ENCODE measurements at regions not wholly inside any gene's neighbourhood (a gene's known extent, or its start where the extent isn't known, plus 50 kb on each side); places are given as distances from the start of the nearest gene placed in this dataset.

DNA sequence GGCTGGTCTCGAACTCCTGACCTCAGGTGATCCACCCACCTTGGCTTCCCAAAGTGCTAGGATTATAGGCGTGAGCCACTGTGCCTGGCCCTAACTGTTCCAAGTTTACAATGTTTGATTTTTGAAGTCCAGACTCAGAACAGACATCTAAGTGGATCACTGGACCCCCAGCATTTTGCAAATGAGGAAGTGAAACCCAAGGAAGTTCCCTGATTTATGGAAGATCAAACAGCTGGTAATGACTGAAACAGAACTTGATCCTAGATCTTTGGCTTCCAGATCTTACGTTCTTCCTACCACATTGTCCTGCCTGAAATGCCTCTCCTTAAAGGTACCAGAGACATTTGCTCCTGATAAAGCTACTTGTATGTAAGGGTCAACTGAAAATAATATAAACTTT lies 58.3 kb upstream of the NCOA1 start:
- Histone ChIP-seq H3K9me3 (no peaks in the 10 kb centered on the region), H3K27me3 (no peaks in the 10 kb centered on the region), H3K27ac (no peak overlapping the region), H3K4me1 (peaks cover 16% of the 10 kb centered on the region), H3K4me3 (no peak overlapping the region), H3K36me3 (no peaks in the 10 kb centered on the region)
- TF ChIP-seq POLR2AphosphoS5 (IDR thresholded peaks at IDR 0.05; ENCODE audit: insufficient read depth in 1 of 2, low read depth in 1 of 2) = no peak
- TF ChIP-seq POLR2A (IDR thresholded peaks at IDR 0.05) = no peak
- TF ChIP-seq, protein P1, sequence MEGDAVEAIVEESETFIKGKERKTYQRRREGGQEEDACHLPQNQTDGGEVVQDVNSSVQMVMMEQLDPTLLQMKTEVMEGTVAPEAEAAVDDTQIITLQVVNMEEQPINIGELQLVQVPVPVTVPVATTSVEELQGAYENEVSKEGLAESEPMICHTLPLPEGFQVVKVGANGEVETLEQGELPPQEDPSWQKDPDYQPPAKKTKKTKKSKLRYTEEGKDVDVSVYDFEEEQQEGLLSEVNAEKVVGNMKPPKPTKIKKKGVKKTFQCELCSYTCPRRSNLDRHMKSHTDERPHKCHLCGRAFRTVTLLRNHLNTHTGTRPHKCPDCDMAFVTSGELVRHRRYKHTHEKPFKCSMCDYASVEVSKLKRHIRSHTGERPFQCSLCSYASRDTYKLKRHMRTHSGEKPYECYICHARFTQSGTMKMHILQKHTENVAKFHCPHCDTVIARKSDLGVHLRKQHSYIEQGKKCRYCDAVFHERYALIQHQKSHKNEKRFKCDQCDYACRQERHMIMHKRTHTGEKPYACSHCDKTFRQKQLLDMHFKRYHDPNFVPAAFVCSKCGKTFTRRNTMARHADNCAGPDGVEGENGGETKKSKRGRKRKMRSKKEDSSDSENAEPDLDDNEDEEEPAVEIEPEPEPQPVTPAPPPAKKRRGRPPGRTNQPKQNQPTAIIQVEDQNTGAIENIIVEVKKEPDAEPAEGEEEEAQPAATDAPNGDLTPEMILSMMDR (IDR thresholded peaks at IDR 0.05) = no peak
- DNase-seq (ENCODE audit: extremely low spot score in 2 of 2) = no peak
- intact Hi-C loops (cut with DNase I) = loop anchor here (10.0 kb wide), 1 partner anchor 62 kb away; the partner anchor contains the start of gene NCOA1

DNA sequence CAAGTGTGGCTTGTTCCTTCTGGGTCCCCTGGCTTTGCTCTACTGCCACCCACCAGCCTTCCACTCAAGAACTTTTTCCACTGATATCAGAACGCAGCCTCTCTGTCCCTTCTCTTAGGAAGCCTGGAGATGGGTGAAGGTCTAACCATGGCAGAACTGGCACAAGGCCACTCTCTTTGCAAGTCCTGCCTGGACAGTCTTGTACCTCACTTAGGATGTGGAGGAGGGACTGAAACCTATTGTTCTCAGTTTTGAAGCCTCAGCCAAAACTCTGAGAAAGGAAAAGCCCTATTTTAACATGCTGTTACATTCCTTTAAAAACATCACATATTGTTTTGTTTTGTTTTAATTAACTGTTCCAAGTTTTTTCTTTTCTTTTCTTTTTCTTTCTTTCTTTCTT lies 58.9 kb upstream of the NCOA1 start:
- no peak overlapping the region for H3K27ac ChIP-seq
- H3K9me3 ChIP-seq = no peaks in the 10 kb centered on the region
- DNase-seq (ENCODE audit: extremely low spot score in 2 of 2) = no peak
- H3K4me1 ChIP-seq = peaks cover 16% of the 10 kb centered on the region
- intact Hi-C loops (cut with DNase I) = loop anchor here (10.0 kb wide), 1 partner anchor 63 kb away; the partner anchor contains the start of gene NCOA1
- H3K36me3 ChIP-seq = no peaks in the 10 kb centered on the region
- no peaks in the 10 kb centered on the region for H3K27me3 ChIP-seq
- TF ChIP-seq, protein P1 (IDR thresholded peaks at IDR 0.05) = no peak
- no peak for TF ChIP-seq POLR2A (IDR thresholded peaks at IDR 0.05)
- no peak for TF ChIP-seq POLR2AphosphoS5 (IDR thresholded peaks at IDR 0.05; ENCODE audit: insufficient read depth in 1 of 2, low read depth in 1 of 2)
- no peak overlapping the region for H3K4me3 ChIP-seq

DNA sequence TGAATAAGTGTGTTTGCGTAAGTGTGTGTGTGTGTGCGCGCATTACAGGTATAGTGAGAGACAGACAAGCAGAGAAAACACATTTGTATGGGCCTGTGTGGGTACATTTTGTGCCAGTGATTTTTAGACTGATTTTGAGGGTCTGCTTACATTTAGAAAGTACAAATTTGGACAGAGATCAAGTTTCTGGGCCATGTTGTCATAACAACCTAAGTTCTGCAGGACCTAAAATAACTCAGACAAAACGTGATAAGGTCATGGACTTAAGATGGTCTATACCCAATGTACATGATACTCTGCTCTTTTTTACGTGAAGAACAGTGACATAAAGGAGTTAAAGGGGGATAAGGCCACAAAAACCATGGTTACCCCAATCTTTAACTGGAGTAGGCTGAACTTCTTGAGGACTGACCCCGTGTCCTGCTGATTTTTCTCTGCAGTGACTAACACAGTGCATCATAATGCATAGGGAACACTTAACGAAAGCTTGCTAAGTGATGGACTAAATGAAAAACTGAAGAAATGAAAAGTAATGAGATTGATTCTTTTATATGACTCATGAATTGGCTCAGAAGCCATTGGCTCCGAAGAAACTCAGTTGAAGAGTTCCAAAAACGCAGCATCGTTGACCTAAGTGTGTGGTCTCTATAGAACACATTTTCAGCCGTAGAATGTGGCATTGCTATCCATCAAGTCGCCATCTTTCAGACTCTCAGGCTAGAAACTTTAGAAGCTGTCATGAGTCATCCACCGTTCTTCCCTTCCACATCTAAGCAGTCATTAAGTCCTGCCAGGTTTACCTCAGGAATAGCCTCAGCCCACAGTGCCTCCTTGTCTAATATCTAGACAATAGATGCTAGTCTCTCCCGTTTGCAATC lies 61.6 kb upstream of the NCOA1 start:
- no peak overlapping the region for H3K4me3 ChIP-seq
- H3K4me1 ChIP-seq = no peaks in the 10 kb centered on the region
- no peak overlapping the region for H3K27ac ChIP-seq
- H3K9me3 ChIP-seq = no peaks in the 10 kb centered on the region
- H3K36me3 ChIP-seq = no peaks in the 10 kb centered on the region
- intact Hi-C loops (cut with DNase I) = loop anchor here (10.0 kb wide), 1 partner anchor 65 kb away; the partner anchor contains the start of gene NCOA1
- no peaks in the 10 kb centered on the region for H3K27me3 ChIP-seq
- DNase-seq (ENCODE audit: extremely low spot score in 2 of 2) = no peak
- TF ChIP-seq POLR2AphosphoS5 (IDR thresholded peaks at IDR 0.05; ENCODE audit: insufficient read depth in 1 of 2, low read depth in 1 of 2) (no peak), POLR2A (IDR thresholded peaks at IDR 0.05) (no peak)
- TF ChIP-seq, protein P1 (IDR thresholded peaks at IDR 0.05) = no peak

DNA sequence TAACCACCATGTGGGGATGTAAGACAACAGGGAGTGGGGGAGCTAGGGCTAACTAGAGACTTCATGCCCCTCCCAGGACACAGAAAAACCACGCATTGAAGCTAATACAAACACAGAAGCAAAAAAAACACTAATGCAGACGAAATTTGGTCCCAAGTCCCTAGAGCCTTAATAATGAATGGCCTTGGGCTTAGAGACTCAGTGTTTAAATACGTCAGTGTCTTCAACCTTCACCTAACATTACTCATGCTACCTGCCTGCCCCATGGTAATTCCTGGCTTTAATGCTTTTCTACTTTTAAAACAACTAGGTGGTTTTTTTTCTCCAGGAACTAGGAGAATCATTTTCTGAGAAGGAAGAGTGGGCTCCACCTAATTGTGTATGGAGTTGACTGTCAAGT lies 64.1 kb upstream of the ITSN2 start:
- Histone ChIP-seq H3K9me3 (no peaks in the 10 kb centered on the region), H3K4me3 (no peak overlapping the region), H3K36me3 (no peaks in the 10 kb centered on the region), H3K27me3 (no peaks in the 10 kb centered on the region), H3K27ac (no peak overlapping the region), H3K4me1 (no peaks in the 10 kb centered on the region)
- intact Hi-C loops (cut with DNase I) = no loop called here
- TF ChIP-seq POLR2A (IDR thresholded peaks at IDR 0.05) = no peak
- TF ChIP-seq, protein P1 (IDR thresholded peaks at IDR 0.05) = no peak
- TF ChIP-seq POLR2AphosphoS5 (IDR thresholded peaks at IDR 0.05; ENCODE audit: insufficient read depth in 1 of 2, low read depth in 1 of 2) = no peak
- DNase-seq (ENCODE audit: extremely low spot score in 2 of 2) = no peak

DNA sequence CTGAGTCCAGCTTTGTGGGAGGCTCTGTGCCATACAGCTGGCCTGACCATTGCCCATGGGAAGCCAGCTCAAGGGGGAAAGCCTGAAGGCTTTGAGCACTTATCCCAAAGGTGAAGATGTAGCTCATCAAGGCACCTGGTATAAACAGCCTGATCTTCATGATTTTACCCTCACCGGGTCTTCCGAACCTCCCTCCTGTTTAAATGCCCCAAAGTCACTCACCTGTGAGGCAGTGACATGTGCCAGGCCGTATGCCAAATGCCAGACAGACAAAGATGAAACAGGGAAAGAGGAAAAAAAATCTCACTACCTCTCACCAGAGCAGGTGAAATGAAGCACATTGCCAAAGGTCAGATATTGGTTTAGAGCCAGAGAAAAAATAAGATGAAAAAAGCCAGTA lies 62.8 kb upstream of the ITSN2 start:
- Histone ChIP-seq H3K4me1 (no peaks in the 10 kb centered on the region), H3K9me3 (no peaks in the 10 kb centered on the region), H3K27me3 (no peaks in the 10 kb centered on the region), H3K4me3 (no peak overlapping the region), H3K27ac (no peak overlapping the region), H3K36me3 (no peaks in the 10 kb centered on the region)
- TF ChIP-seq, protein P1 (IDR thresholded peaks at IDR 0.05) = no peak
- TF ChIP-seq POLR2A (IDR thresholded peaks at IDR 0.05) (no peak), POLR2AphosphoS5 (IDR thresholded peaks at IDR 0.05; ENCODE audit: insufficient read depth in 1 of 2, low read depth in 1 of 2) (no peak)
- intact Hi-C loops (cut with DNase I) = no loop called here
- DNase-seq (ENCODE audit: extremely low spot score in 2 of 2) = no peak

Data from vagina (tissue), 2 donors.